IMR-90 (cell line): ENCODE measurements at regions not wholly inside any gene's neighbourhood (a gene's known extent, or its start where the extent isn't known, plus 50 kb on each side); places are given as distances from the start of the nearest gene placed in this dataset.

ENCODE experiments used
- ATAC-seq: fragments of 200-7000 bp; cut with Tn5 transposase; 2 replicates; pipeline ENCODE4 v1.9.1; 2020; ENCODE audit warnings: low read depth, mild to moderate bottlenecking, moderate library complexity
- BruUV-seq: library from RNA; stranded (reverse); fragments of 400-500 nt; replicated peaks from 2 replicates; lab custom pipeline; 2021; lab: Mats Ljungman, UMichigan
- CTCF ChIA-PET: fragments of 300-600 bp; formaldehyde crosslinking; extraction: SDS; loops from one replicate; lab custom pipeline; 2021; ENCODE audit warnings: antibody characterized with exemption; lab: Yijun Ruan, JAX
- POLR2A ChIA-PET: fragments of 300-600 bp; sonication (Branson Sonifier 250); formaldehyde crosslinking; loops from one replicate; lab custom pipeline; 2022; ENCODE audit warnings: antibody characterized with exemption; ENCODE audit not compliant: unreplicated experiment; lab: Charles Lee
- DNase-seq: peaks from one replicate; pipeline ENCODE4 v3.0.0; 2013
- H2AFZ ChIP-seq: replicated peaks from 2 replicates; pipeline ENCODE3; 2013; ENCODE audit warnings: low read length, mild to moderate bottlenecking; ENCODE audit not compliant: poor library complexity
- H2AK5ac ChIP-seq: 2 replicates; pipeline ENCODE4 v1.6.1; 2013; ENCODE audit warnings: low read depth, low read length, inconsistent platforms
- H2AK9ac ChIP-seq: replicated peaks from 2 replicates; pipeline ENCODE3; 2013; ENCODE audit warnings: mild to moderate bottlenecking, low read depth, low read length, moderate library complexity; ENCODE audit not compliant: poor library complexity
- H2BK120ac ChIP-seq: 2 replicates; pipeline ENCODE4 v1.6.1; 2013; ENCODE audit warnings: low read depth, low read length, inconsistent platforms
- H2BK15ac ChIP-seq: 3 replicates; pipeline ENCODE4 v1.6.1; 2013; ENCODE audit warnings: low read depth, low read length, inconsistent platforms
- H2BK20ac ChIP-seq: 2 replicates; pipeline ENCODE4 v1.6.1; 2013; ENCODE audit warnings: low read depth, mild to moderate bottlenecking, inconsistent platforms, low read length, moderate library complexity
- H2BK5ac ChIP-seq: 2 replicates; pipeline ENCODE4 v1.6.1; 2013; ENCODE audit warnings: mild to moderate bottlenecking, low read depth, low read length, inconsistent platforms; ENCODE audit not compliant: poor library complexity, severe bottlenecking
- H3K14ac ChIP-seq: replicated peaks from 2 replicates; pipeline ENCODE4 v1.6.1; 2013; ENCODE audit warnings: low read depth, low read length, inconsistent platforms
- H3K18ac ChIP-seq: 2 replicates; pipeline ENCODE4 v1.6.1; 2013; ENCODE audit warnings: low read depth, low read length, control low read depth
- H3K23ac ChIP-seq: 2 replicates; pipeline ENCODE4 v1.6.1; 2013; ENCODE audit warnings: low read depth, low read length, inconsistent platforms
- H3K27ac ChIP-seq: 2 replicates; pipeline ENCODE4 v1.5.1; 2013; ENCODE audit warnings: mild to moderate bottlenecking, control low read depth, low read length; ENCODE audit not compliant: insufficient read depth
- H3K27me3 ChIP-seq: 2 replicates; pipeline ENCODE4 v1.6.1; 2013; ENCODE audit warnings: low read length; ENCODE audit not compliant: control insufficient read depth, insufficient read depth
- H3K36me3 ChIP-seq: 2 replicates; pipeline ENCODE4 v1.6.1; 2013; ENCODE audit warnings: low read length, mixed read lengths; ENCODE audit not compliant: control insufficient read depth, insufficient read depth
- H3K4ac ChIP-seq: 2 replicates; pipeline ENCODE4 v1.6.1; 2013; ENCODE audit warnings: low read depth, low read length, inconsistent platforms
- H3K4me1 ChIP-seq: 2 replicates; pipeline ENCODE4 v1.6.1; 2013; ENCODE audit warnings: low read length, mixed read lengths; ENCODE audit not compliant: control insufficient read depth, insufficient read depth
- H3K4me2 ChIP-seq: 2 replicates; pipeline ENCODE4 v1.6.1; 2013; ENCODE audit warnings: low read depth, mild to moderate bottlenecking, control low read depth, low read length, moderate library complexity
- H3K4me3 ChIP-seq: 2 replicates; pipeline ENCODE4 v1.5.1; 2013; ENCODE audit warnings: low read depth, mild to moderate bottlenecking, control low read depth, low read length, moderate library complexity; ENCODE audit not compliant: insufficient read depth
- H3K56ac ChIP-seq: 2 replicates; pipeline ENCODE4 v1.6.1; 2013; ENCODE audit warnings: low read length, inconsistent platforms; ENCODE audit not compliant: insufficient read depth; ENCODE audit errors: extremely low read depth
- H3K79me1 ChIP-seq, 2 experiments: 2 replicates each; pipeline ENCODE4 v1.6.1; 2013; ENCODE audit warnings: low read length in 2 of 2, inconsistent platforms in 1 of 2, low read depth in 1 of 2
- H3K9ac ChIP-seq: 2 replicates; pipeline ENCODE4 v1.6.1; 2013; ENCODE audit warnings: low read depth, low read length, control low read depth
- H3K9me1 ChIP-seq: 2 replicates; pipeline ENCODE4 v1.6.1; 2013; ENCODE audit warnings: low read length, inconsistent platforms; ENCODE audit not compliant: insufficient read depth
- H3K9me3 ChIP-seq: 2 replicates; pipeline ENCODE4 v1.6.1; 2013; ENCODE audit warnings: low read length; ENCODE audit not compliant: control insufficient read depth, insufficient read depth
- H4K20me1 ChIP-seq: 2 replicates; pipeline ENCODE4 v1.6.1; 2013; ENCODE audit warnings: low read length, inconsistent platforms; ENCODE audit not compliant: insufficient read depth
- H4K5ac ChIP-seq: 2 replicates; pipeline ENCODE4 v1.6.1; 2013; ENCODE audit warnings: mild to moderate bottlenecking, low read depth, low read length, control low read depth
- H4K8ac ChIP-seq, 2 experiments: 2 replicates each; pipeline ENCODE4 v1.6.1; 2013; ENCODE audit warnings: low read depth in 2 of 2, low read length in 2 of 2, control low read depth in 1 of 2, inconsistent platforms in 1 of 2
- H4K91ac ChIP-seq: 2 replicates; pipeline ENCODE4 v1.6.1; 2013; ENCODE audit warnings: low read depth, low read length, inconsistent platforms; ENCODE audit not compliant: insufficient read depth
- BHLHE40 ChIP-seq: fragments of 150-350 bp; IDR thresholded peaks from 2 replicates; pipeline ENCODE4 v1.6.1; 2016; ENCODE audit warnings: mild to moderate bottlenecking, low read depth, low read length
- CEBPB ChIP-seq: IDR thresholded peaks from 2 replicates; pipeline ENCODE4 v1.6.1; 2012; ENCODE audit warnings: low read depth, low read length, improper control_type of control experiment
- CHD1 ChIP-seq: IDR thresholded peaks from 2 replicates; pipeline ENCODE4 v1.6.1; 2012; ENCODE audit warnings: low read depth, low read length, improper control_type of control experiment
- FOS ChIP-seq: fragments of 150-350 bp; IDR thresholded peaks from 2 replicates; pipeline ENCODE4 v1.6.1; 2016; ENCODE audit warnings: low read depth, low read length
- MAFK ChIP-seq: IDR thresholded peaks from 2 replicates; pipeline ENCODE4 v1.6.1; 2012; ENCODE audit warnings: low read depth, low read length, improper control_type of control experiment
- MAZ ChIP-seq: IDR thresholded peaks from 2 replicates; pipeline ENCODE4 v1.6.1; 2012; ENCODE audit warnings: low read depth, mild to moderate bottlenecking, low read length, improper control_type of control experiment, moderate library complexity, borderline replicate concordance
- NFE2L2 ChIP-seq: fragments of 150-350 bp; IDR thresholded peaks from 2 replicates; pipeline ENCODE4 v1.6.1; 2016; ENCODE audit warnings: low read depth, mild to moderate bottlenecking, low read length
- POLR2A ChIP-seq: IDR thresholded peaks from 2 replicates; pipeline ENCODE4 v1.6.1; 2012; ENCODE audit warnings: mild to moderate bottlenecking, low read depth, low read length
- RAD21 ChIP-seq: IDR thresholded peaks from 2 replicates; pipeline ENCODE4 v1.6.1; 2012; ENCODE audit warnings: low read length, improper control_type of control experiment
- RCOR1 ChIP-seq: IDR thresholded peaks from 2 replicates; pipeline ENCODE4 v1.6.1; 2012; ENCODE audit warnings: mild to moderate bottlenecking, low read length, improper control_type of control experiment; ENCODE audit not compliant: insufficient replicate concordance
- RFX5 ChIP-seq: IDR thresholded peaks from 2 replicates; pipeline ENCODE4 v1.8.0; 2012; ENCODE audit warnings: low read depth, mild to moderate bottlenecking, low read length, moderate library complexity
- SMC3 ChIP-seq: fragments of 150-350 bp; IDR thresholded peaks from 2 replicates; pipeline ENCODE4 v1.6.1; 2016; ENCODE audit warnings: low read depth, mild to moderate bottlenecking, antibody characterized with exemption, low read length, moderate library complexity
- dilution Hi-C: fragments of 300-500 bp; cut with HindIII; formaldehyde crosslinking; loops from one replicate; pipeline ENCODE4 v1.14.3; 2018; ENCODE audit warnings: low sequenced_read_pairs; ENCODE audit not compliant: unreplicated experiment
- in situ Hi-C: fragments of 300-500 bp; cut with MboI; formaldehyde crosslinking; loops from 3 replicates; pipeline ENCODE4 v1.14.3; 2019; ENCODE audit warnings: low sequenced_read_pairs, inconsistent platforms, mixed read lengths
- intact Hi-C: fragments of 100-400 bp; cut with micrococcal nuclease; formaldehyde crosslinking; loops from 2 replicates; pipeline ENCODE4 v1.10.0; 2022
- TF ChIP-seq, protein P1 (sequence below): fragments of 150-350 bp; IDR thresholded peaks from 2 replicates; pipeline ENCODE4 v1.6.1; 2017; ENCODE audit warnings: mild to moderate bottlenecking, antibody characterized with exemption, low read length, low read depth
- TF ChIP-seq, protein P2 (sequence below): fragments of 150-350 bp; IDR thresholded peaks from 2 replicates; pipeline ENCODE4 v1.6.1; 2016; ENCODE audit warnings: low read depth, mild to moderate bottlenecking, low read length, moderate library complexity, borderline replicate concordance
- TF ChIP-seq, protein P3 (sequence below): conservative IDR thresholded peaks from 2 replicates; pipeline ENCODE4 v1.5.1; 2012; ENCODE audit warnings: mild to moderate bottlenecking, low read depth, low read length, improper control_type of control experiment

DNA sequence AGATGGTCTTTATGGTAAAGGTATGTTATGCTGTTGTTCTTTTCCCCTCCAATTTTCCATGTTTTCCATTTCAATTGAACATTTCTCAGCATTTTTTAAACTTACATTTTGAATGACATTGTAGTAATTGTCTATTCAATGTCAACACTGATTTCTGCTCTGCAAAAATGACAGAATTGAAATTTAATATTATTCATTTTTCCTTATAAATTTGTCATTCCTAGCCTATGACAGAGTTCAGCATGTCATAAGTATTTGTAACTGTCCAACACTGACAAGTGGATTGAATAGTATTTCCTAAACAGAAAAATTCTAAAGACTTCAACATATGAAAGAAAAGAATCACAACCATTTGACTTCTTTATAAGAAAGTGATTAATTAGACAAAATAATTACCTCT lies 1478.3 kb upstream of the CDH6 start:
- Histone ChIP-seq H4K8ac (no peak overlapping the region), H2AFZ (no peak overlapping the region), H2AK9ac (no peak overlapping the region), H2BK120ac (no peak overlapping the region), H3K79me1 (no peaks in the 10 kb centered on the region), H4K5ac (no peak overlapping the region), H2BK20ac (no peak overlapping the region), H3K27ac (no peak overlapping the region), H3K9ac (no peak overlapping the region), H4K91ac (no peak overlapping the region), H2BK15ac (no peak overlapping the region), H3K18ac (no peak overlapping the region), H3K4me2 (no peak overlapping the region), H4K20me1 (no peaks in the 10 kb centered on the region), H3K36me3 (no peaks in the 10 kb centered on the region), H2BK5ac (no peak overlapping the region), H3K9me1 (no peaks in the 10 kb centered on the region), H3K27me3 (no peaks in the 10 kb centered on the region), H3K9me3 (peaks cover 5% of the 10 kb centered on the region), H3K4me3 (no peak overlapping the region), H3K56ac (no peak overlapping the region), H2AK5ac (no peak overlapping the region), H3K4ac (no peak overlapping the region), H3K4me1 (no peaks in the 10 kb centered on the region), H3K23ac (no peak overlapping the region), H3K14ac (no peak overlapping the region)
- ChIA-PET CTCF (no interaction called here), POLR2A (no interaction called here)
- ATAC-seq = no peak
- dilution Hi-C loops (no loop called here), intact Hi-C loops (no loop called here), in situ Hi-C loops (loop anchor here (10.0 kb wide), 1 partner anchor 80 kb away; no protein-coding TSS in a partner anchor)
- no peak for DNase-seq
- TF ChIP-seq BHLHE40 (no peak), POLR2A (no peak), MAZ (no peak), SMC3 (no peak), RFX5 (no peak), RCOR1 (no peak), FOS (no peak), NFE2L2 (no peak), CHD1 (no peak), CEBPB (no peak), RAD21 (no peak), MAFK (no peak)
- TF ChIP-seq, protein P1, sequence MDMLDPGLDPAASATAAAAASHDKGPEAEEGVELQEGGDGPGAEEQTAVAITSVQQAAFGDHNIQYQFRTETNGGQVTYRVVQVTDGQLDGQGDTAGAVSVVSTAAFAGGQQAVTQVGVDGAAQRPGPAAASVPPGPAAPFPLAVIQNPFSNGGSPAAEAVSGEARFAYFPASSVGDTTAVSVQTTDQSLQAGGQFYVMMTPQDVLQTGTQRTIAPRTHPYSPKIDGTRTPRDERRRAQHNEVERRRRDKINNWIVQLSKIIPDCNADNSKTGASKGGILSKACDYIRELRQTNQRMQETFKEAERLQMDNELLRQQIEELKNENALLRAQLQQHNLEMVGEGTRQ = no peak
- TF ChIP-seq, protein P2, sequence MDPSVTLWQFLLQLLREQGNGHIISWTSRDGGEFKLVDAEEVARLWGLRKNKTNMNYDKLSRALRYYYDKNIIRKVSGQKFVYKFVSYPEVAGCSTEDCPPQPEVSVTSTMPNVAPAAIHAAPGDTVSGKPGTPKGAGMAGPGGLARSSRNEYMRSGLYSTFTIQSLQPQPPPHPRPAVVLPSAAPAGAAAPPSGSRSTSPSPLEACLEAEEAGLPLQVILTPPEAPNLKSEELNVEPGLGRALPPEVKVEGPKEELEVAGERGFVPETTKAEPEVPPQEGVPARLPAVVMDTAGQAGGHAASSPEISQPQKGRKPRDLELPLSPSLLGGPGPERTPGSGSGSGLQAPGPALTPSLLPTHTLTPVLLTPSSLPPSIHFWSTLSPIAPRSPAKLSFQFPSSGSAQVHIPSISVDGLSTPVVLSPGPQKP = no peak
- TF ChIP-seq, protein P3, sequence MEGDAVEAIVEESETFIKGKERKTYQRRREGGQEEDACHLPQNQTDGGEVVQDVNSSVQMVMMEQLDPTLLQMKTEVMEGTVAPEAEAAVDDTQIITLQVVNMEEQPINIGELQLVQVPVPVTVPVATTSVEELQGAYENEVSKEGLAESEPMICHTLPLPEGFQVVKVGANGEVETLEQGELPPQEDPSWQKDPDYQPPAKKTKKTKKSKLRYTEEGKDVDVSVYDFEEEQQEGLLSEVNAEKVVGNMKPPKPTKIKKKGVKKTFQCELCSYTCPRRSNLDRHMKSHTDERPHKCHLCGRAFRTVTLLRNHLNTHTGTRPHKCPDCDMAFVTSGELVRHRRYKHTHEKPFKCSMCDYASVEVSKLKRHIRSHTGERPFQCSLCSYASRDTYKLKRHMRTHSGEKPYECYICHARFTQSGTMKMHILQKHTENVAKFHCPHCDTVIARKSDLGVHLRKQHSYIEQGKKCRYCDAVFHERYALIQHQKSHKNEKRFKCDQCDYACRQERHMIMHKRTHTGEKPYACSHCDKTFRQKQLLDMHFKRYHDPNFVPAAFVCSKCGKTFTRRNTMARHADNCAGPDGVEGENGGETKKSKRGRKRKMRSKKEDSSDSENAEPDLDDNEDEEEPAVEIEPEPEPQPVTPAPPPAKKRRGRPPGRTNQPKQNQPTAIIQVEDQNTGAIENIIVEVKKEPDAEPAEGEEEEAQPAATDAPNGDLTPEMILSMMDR = no peak
- BruUV-seq = no TSS peak
